Right lobe of liver (tissue), 6 donors: ENCODE measurements at regions not wholly inside any gene's neighbourhood (a gene's known extent, or its start where the extent isn't known, plus 50 kb on each side); places are given as distances from the start of the nearest gene placed in this dataset.

Experiments
- ATAC-seq, 4 donors: fragments of 200-7000 bp; cut with Tn5 transposase; one replicate each; pipeline ENCODE4 v1.9.1; 2020; ENCODE audit warnings: mild to moderate bottlenecking in 4 of 4, moderate library complexity in 4 of 4
- DNase-seq, 3 donors: peaks; one replicate each; pipeline ENCODE4 v3.0.0-alpha.2; 2020
- H3K27ac ChIP-seq, 3 donors: fragments of 200-600 bp; one replicate each; pipeline ENCODE4 v1.8.0; 2022
- H3K27me3 ChIP-seq, 2 donors: fragments of 200-600 bp; one replicate each; pipeline ENCODE4 v1.8.0; 2022
- H3K36me3 ChIP-seq, 4 donors: fragments of 200-600 bp; sonication (generic) in 1 of 4; one replicate each; pipeline versions ENCODE4 v1.5.1 to v1.8.0; 2017 to 2022; ENCODE audit warnings: control low read depth in 1 of 4
- H3K4me1 ChIP-seq, 4 donors: fragments of 200-600 bp; sonication (generic) in 1 of 4; one replicate each; pipeline versions ENCODE4 v1.5.1 to v1.8.0; 2017 to 2022; ENCODE audit warnings: control low read depth in 1 of 4
- H3K4me3 ChIP-seq, 3 donors: fragments of 200-600 bp; one replicate each; pipeline ENCODE4 v1.8.0; 2022
- H3K9me3 ChIP-seq, 4 donors: fragments of 200-600 bp; sonication (generic) in 1 of 4; one replicate each; pipeline versions ENCODE4 v1.5.1 to v1.8.0; 2017 to 2022; ENCODE audit warnings: control low read depth in 1 of 4
- CTCF ChIP-seq, 4 donors: fragments of 200-600 bp in 3 of 4; fragments of 450-650 bp in 1 of 4; IDR thresholded peaks; one replicate each; pipeline versions ENCODE4 v1.5.1 to v1.8.0; 2016 to 2022; ENCODE audit warnings: antibody characterized with exemption in 4 of 4, mild to moderate bottlenecking in 2 of 4
- POLR2A ChIP-seq: fragments of 450-650 bp; IDR thresholded peaks from one replicate; pipeline ENCODE4 v1.6.1; 2017; ENCODE audit warnings: antibody characterized with exemption, mild to moderate bottlenecking
- WGBS: methylation state at CpG from one replicate; pipeline ENCODE4 v1.1.6; 2018; ENCODE audit warnings: low coverage, low lambda C conversion rate; ENCODE audit not compliant: insufficient coverage; ENCODE audit errors: missing lambda C conversion rate; 5-methylcytosine and 5-hydroxymethylcytosine counted together
- intact Hi-C, 2 donors: fragments of 100-400 bp; cut with DNase I; formaldehyde crosslinking; loops; one replicate each; pipeline versions ENCODE4 v1.11.2 to v1.14.1; 2022
- donor health status: DM: no; HTN: yes; CAD: no.
- donor health status: DM: no; HTN: no; CAD: no.
- donor health status: DM: no; HTN: no; CAD: no.
- donor health status: DM: no; HTN: yes; CAD: no.
- donor health status: DM: no; HTN: yes; CAD: no.

GRCh38 chr1:219045246-219045645 is 128.4 kb upstream of the LYPLAL1 start:
- H3K9me3 ChIP-seq, result no peaks in the 10 kb centered on the region
- no peaks in the 10 kb centered on the region for H3K27me3 ChIP-seq
- no peak overlapping the region for H3K27ac ChIP-seq
- no peak overlapping the region for H3K4me3 ChIP-seq
- DNase-seq, result no peak
- no peak for ATAC-seq
- H3K4me1 ChIP-seq, result no peaks in the 10 kb centered on the region
- WGBS, result 92% methylated on average over 3 of the region's 3 CpGs
- no peak for TF ChIP-seq CTCF (IDR thresholded peaks at IDR 0.05)
- TF ChIP-seq POLR2A, result no peak
- no peaks in the 10 kb centered on the region for H3K36me3 ChIP-seq
- intact Hi-C loops, result no loop called here

- Histone ChIP-seq H3K36me3 (no peaks in the 10 kb centered on the region), H3K4me1 (no peaks in the 10 kb centered on the region), H3K27ac (no peak overlapping the region), H3K4me3 (no peak overlapping the region), H3K27me3 (no peaks in the 10 kb centered on the region), H3K9me3 (no peaks in the 10 kb centered on the region)
- 58% methylated on average over 4 of the region's 4 CpGs for WGBS
- intact Hi-C loops, result no loop called here
- TF ChIP-seq CTCF (IDR thresholded peaks at IDR 0.05) (no peak), POLR2A (no peak)
- DNase-seq (no peak), ATAC-seq (no peak)
These were observed 124.2 kb upstream of the LYPLAL1 start for GRCh38 chr1:219049501-219049900.

GRCh38 chr1:219050086-219050821 is 123.4 kb upstream of the LYPLAL1 start:
- ATAC-seq, result no peak
- intact Hi-C loops, result no loop called here
- Histone ChIP-seq H3K36me3 (no peaks in the 10 kb centered on the region), H3K9me3 (no peaks in the 10 kb centered on the region), H3K27ac (no peak overlapping the region), H3K4me1 (no peaks in the 10 kb centered on the region), H3K4me3 (no peak overlapping the region), H3K27me3 (no peaks in the 10 kb centered on the region)
- WGBS, result 76% methylated on average over 5 of the region's 5 CpGs
- no peak for DNase-seq
- no peak for TF ChIP-seq POLR2A
- no peak for TF ChIP-seq CTCF (IDR thresholded peaks at IDR 0.05)

GRCh38 chr1:219050822-219051125 is 122.9 kb upstream of the LYPLAL1 start:
- no peak overlapping the region for H3K4me3 ChIP-seq
- 47% methylated on average over 1 of the region's 1 CpG for WGBS
- H3K4me1 ChIP-seq, result no peaks in the 10 kb centered on the region
- no peaks in the 10 kb centered on the region for H3K27me3 ChIP-seq
- H3K9me3 ChIP-seq, result no peaks in the 10 kb centered on the region
- H3K36me3 ChIP-seq, result no peaks in the 10 kb centered on the region
- no peak for TF ChIP-seq CTCF (IDR thresholded peaks at IDR 0.05)
- TF ChIP-seq POLR2A, result no peak
- intact Hi-C loops, result no loop called here
- DNase-seq (no peak), ATAC-seq (no peak)
- no peak overlapping the region for H3K27ac ChIP-seq

- no peaks in the 10 kb centered on the region for H3K27me3 ChIP-seq
- no peaks in the 10 kb centered on the region for H3K4me1 ChIP-seq
- H3K36me3 ChIP-seq, result no peaks in the 10 kb centered on the region
- H3K27ac ChIP-seq, result no peak overlapping the region
- DNase-seq (no peak), ATAC-seq (no peak)
- H3K9me3 ChIP-seq, result no peaks in the 10 kb centered on the region
- no peak overlapping the region for H3K4me3 ChIP-seq
- 65% methylated on average over 3 of the region's 4 CpGs for WGBS
- intact Hi-C loops, result no loop called here
- no peak for TF ChIP-seq POLR2A
- no peak for TF ChIP-seq CTCF (IDR thresholded peaks at IDR 0.05)
These were observed 122.1 kb upstream of the LYPLAL1 start for GRCh38 chr1:219051547-219051946.
